Fibroblast of pulmonary artery (primary cell): ENCODE measurements at regions not wholly inside any gene's neighbourhood (a gene's known extent, or its start where the extent isn't known, plus 50 kb on each side); places are given as distances from the start of the nearest gene placed in this dataset.

Experiments
- DNase-seq: peaks from one replicate; pipeline ENCODE4 v3.0.0-alpha.2; 2010; ENCODE audit warnings: low read depth
- H3K4me3 ChIP-seq: replicated peaks from 2 replicates; pipeline ENCODE4 v1.5.1; 2011; ENCODE audit warnings: low read depth, mild to moderate bottlenecking, control low read depth, low read length, moderate library complexity
- TF ChIP-seq, protein P1 (sequence below): IDR thresholded peaks from 2 replicates; pipeline ENCODE4 v1.5.1; 2011; ENCODE audit warnings: mild to moderate bottlenecking, control low read depth, low read length, inconsistent platforms; ENCODE audit errors: missing control alignments

DNA sequence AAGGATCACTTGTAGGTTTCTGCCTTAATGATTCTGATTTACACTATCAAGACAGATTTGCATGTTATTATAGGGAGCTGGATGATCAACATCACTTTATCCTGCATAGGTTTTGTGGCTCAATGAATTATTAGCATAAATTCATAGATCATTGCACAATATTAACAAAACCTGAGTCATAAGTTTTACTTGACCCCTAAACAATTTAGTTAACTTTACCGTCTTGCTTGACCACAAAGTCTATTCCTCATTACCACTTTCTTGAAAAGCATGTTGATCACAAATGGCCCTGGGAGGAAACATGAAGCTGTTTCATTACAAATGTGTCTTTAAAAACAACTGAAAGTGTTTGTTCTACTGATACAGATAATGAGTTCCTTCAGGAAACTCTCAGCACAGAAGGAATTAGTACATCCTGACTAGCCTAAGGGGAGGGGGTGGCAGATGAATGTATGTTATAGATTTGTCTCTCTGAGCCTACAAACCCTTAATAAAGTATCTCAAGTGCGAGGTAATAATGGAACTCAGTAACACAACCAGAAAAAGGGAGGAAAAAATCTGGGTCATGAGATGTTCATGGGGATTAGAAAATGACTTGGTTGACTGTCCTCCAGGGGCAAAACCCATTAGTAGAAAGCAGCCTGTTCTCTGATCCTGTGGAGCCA is 303.4 kb downstream of the PIK3C3 start:
- no peak for DNase-seq

DNA sequence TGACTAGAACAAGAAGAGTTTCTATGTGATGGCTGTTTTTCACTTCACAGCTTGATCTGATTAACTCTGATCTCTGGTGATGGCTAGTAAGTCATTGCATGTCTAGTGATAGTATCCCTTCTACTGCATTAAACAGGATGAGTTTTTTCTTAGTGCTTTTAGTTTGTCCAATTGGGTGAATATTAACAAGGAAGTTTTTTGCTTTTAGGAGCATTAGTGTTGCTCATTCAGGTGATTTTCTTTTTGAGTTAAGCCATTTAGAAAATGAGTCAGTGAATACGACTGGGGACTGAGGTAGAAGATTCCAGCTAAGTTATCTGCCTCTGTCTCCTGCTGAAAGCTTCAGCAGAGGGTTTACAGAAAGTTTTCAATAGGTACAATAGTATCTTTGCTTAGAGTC is 306.7 kb downstream of the PIK3C3 start:
- DNase-seq, result no peak
- TF ChIP-seq, protein P1, sequence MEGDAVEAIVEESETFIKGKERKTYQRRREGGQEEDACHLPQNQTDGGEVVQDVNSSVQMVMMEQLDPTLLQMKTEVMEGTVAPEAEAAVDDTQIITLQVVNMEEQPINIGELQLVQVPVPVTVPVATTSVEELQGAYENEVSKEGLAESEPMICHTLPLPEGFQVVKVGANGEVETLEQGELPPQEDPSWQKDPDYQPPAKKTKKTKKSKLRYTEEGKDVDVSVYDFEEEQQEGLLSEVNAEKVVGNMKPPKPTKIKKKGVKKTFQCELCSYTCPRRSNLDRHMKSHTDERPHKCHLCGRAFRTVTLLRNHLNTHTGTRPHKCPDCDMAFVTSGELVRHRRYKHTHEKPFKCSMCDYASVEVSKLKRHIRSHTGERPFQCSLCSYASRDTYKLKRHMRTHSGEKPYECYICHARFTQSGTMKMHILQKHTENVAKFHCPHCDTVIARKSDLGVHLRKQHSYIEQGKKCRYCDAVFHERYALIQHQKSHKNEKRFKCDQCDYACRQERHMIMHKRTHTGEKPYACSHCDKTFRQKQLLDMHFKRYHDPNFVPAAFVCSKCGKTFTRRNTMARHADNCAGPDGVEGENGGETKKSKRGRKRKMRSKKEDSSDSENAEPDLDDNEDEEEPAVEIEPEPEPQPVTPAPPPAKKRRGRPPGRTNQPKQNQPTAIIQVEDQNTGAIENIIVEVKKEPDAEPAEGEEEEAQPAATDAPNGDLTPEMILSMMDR, result no peak

More for the DNA sequence above, 303.4 kb downstream of the PIK3C3 start:
- TF ChIP-seq, protein P1, result no peak
- no peak overlapping the region for H3K4me3 ChIP-seq

DNA sequence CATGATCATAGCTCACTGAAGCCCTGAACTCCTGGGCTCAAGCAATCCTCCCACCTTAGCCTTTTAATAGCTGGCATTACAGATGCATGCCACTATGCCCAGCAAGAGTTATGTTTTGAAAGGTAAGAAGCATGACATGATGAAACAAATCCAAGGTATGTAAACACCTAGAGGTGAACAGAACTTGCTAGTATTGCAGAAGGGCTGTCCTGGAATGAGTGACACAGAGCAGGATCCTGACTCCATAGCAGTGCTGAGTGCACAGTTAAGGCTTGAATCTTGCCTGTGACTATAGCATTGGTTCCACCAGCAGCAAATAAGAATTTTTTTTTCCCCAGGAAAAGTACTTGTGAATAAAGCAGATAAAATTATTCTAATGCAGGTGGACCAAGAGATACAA is 309.5 kb downstream of the PIK3C3 start:
- H3K4me3 ChIP-seq, result no peak overlapping the region
- TF ChIP-seq, protein P1, result no peak
- DNase-seq, result no peak

More for the DNA sequence above, 306.7 kb downstream of the PIK3C3 start:
- H3K4me3 ChIP-seq, result no peak overlapping the region

DNA sequence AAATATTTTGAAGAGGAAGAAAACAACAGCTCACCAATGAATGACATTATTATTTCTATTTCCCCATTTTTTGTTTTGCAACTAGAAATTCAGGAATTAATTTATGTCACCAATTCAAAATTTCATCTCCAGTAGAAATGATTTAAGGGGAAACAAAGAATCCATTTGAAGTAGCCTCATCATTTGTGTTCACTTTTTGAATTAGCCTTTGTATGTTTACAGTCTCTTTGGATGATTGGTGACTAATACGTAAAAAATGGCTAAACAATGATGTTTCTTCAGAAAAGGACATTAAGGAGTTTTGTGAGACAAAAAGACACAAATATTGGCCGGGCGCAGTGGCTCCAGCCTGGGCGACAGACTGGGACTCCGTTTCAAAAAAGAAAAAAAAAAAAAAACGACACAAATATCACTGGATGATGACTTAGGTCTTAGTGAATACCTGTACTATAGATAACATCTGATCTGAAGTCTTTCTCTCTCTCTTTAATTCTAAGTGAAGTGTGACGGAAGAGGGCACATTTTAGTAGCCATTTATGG is 313.2 kb downstream of the PIK3C3 start:
- no peak for DNase-seq
- H3K4me3 ChIP-seq, result no peak overlapping the region
- TF ChIP-seq, protein P1, result no peak

DNA sequence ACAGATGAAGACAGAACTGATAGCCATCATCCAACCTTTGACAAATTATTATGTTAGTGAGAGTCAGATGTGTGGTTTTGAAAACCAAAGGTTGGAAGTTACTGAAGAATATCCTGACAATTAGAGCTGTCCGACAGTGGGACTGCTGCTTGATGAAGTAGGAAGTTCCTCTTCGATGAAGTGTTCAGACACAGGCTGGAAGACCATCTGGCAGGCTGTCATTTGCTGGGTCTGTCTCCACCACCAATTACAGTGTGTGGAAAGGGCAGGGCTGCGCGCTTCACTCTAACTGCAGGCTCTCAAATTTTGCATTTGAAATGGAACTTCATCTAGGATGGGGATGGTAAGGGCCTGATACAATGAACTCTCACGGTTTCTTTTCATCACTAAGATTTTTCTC is 313.8 kb downstream of the PIK3C3 start:
- H3K4me3 ChIP-seq, result no peak overlapping the region
- DNase-seq, result no peak
- TF ChIP-seq, protein P1, result no peak

DNA sequence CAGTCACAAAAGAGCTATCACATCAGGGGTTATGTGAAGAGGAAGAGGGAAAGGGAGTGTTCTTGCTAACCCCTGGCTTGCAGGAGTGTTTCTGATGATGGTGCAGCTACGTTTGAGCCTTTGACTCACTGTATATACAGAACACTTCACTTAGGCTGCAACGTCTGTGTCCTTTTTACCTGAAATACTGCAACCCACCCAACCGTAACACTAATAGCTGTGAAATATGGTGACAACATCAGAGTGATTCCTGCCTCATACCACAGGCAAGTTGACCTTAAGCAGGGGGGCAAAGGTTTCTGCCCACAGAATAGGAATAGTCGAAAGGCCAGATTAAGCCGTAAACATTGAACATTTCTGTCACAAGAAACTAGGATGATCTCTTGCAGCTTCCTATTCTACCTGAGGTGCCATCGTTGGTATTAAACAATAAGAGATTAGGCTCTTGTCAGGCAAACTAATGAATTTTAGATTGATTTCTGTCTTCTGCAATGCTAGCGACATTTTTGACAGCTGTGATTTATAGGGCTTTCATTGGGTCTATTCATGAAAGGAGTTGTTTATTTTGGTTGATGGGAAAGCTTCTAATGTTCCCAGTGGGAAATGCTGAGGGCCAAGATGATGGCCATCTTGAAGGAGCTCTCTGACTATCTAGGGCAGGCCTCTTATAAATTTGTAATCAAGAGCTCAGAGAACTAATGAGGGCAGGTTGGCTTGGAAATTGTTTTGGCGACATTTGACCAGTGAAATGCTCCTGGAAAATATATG is 316.8 kb downstream of the PIK3C3 start:
- TF ChIP-seq, protein P1, result no peak
- H3K4me3 ChIP-seq, result no peak overlapping the region
- DNase-seq, result no peak
